Thoracic aorta (tissue), 2 donors: ENCODE measurements at regions not wholly inside any gene's neighbourhood (a gene's known extent, or its start where the extent isn't known, plus 50 kb on each side); places are given as distances from the start of the nearest gene placed in this dataset.
"Not testable (repeated sequence)": the region's sequence is repeated elsewhere in the genome, so short reads cannot be mapped to it uniquely, and the experiment has no call there.

ENCODE experiments used
- ATAC-seq: fragments of 150-250 bp; one replicate; pipeline ENCODE4 v1.8.0; 2017; ENCODE audit warnings: low read depth; ENCODE audit not compliant: insufficient number of reproducible peaks, low FRiP score
- DNase-seq: peaks from one replicate; pipeline ENCODE4 v3.0.0-alpha.2; 2020; ENCODE audit warnings: low spot score
- H3K27ac ChIP-seq, 2 donors: fragments of 200-600 bp; sonication (generic); 1 replicate in 1 of 2; 2 replicates in 1 of 2; pipeline ENCODE4 v1.5.1; 2016; ENCODE audit warnings: mild to moderate bottlenecking in 2 of 2, moderate library complexity in 2 of 2
- H3K27me3 ChIP-seq: fragments of 200-600 bp; sonication (generic); replicated peaks from 2 replicates; pipeline ENCODE4 v1.6.0; 2016; ENCODE audit warnings: mild to moderate bottlenecking; ENCODE audit not compliant: insufficient read depth
- H3K36me3 ChIP-seq: fragments of 200-600 bp; sonication (generic); one replicate; pipeline ENCODE4 v1.5.1; 2016
- H3K4me1 ChIP-seq, 2 donors: fragments of 200-600 bp; sonication (generic); 1 replicate in 1 of 2; 2 replicates in 1 of 2; pipeline versions ENCODE4 v1.5.1 to v1.6.0; 2016; ENCODE audit warnings: low read depth in 2 of 2, mild to moderate bottlenecking in 1 of 2; ENCODE audit not compliant: control insufficient read depth in 1 of 2
- H3K4me3 ChIP-seq: fragments of 200-600 bp; sonication (generic); 2 replicates; pipeline ENCODE4 v1.5.1; 2016; ENCODE audit warnings: mild to moderate bottlenecking
- H3K9me3 ChIP-seq: fragments of 200-600 bp; sonication (generic); 2 replicates; pipeline ENCODE4 v1.5.1; 2016
- CTCF ChIP-seq: fragments of 200-600 bp; sonication (generic); IDR thresholded peaks from one replicate; pipeline ENCODE4 v1.5.1; 2019; ENCODE audit warnings: antibody characterized with exemption

GRCh38 chr15:38017721-38018120, 83.3 kb downstream of the TMCO5A start:
- Histone ChIP-seq H3K27ac (no peak overlapping the region), H3K36me3 (no peaks in the 10 kb centered on the region), H3K4me3 (no peak overlapping the region), H3K9me3 (no peaks in the 10 kb centered on the region), H3K27me3 (no peaks in the 10 kb centered on the region), H3K4me1 (no peaks in the 10 kb centered on the region)
- no peak for DNase-seq
- TF ChIP-seq CTCF = no peak
- ATAC-seq = no peak

GRCh38 chr15:38019066-38019465, 84.6 kb downstream of the TMCO5A start:
- H3K4me3 ChIP-seq = no peak overlapping the region
- H3K27me3 ChIP-seq = no peaks in the 10 kb centered on the region
- TF ChIP-seq CTCF = no peak
- no peak overlapping the region for H3K27ac ChIP-seq
- H3K9me3 ChIP-seq = no peaks in the 10 kb centered on the region
- no peaks in the 10 kb centered on the region for H3K4me1 ChIP-seq
- ATAC-seq = no peak
- no peak for DNase-seq
- no peaks in the 10 kb centered on the region for H3K36me3 ChIP-seq

- H3K9me3 ChIP-seq = no peaks in the 10 kb centered on the region
- DNase-seq (no peak), ATAC-seq (no peak)
- no peaks in the 10 kb centered on the region for H3K4me1 ChIP-seq
- H3K36me3 ChIP-seq = no peaks in the 10 kb centered on the region
- no peak overlapping the region for H3K4me3 ChIP-seq
- no peak for TF ChIP-seq CTCF
- H3K27ac ChIP-seq = no peak overlapping the region
- H3K27me3 ChIP-seq = no peaks in the 10 kb centered on the region
Observed at GRCh38 chr15:38021259-38021658, 86.8 kb downstream of the TMCO5A start.

- ATAC-seq (no peak), DNase-seq (no peak)
- no peak overlapping the region for H3K4me3 ChIP-seq
Observed at GRCh38 chr15:38024293-38025091, 90.1 kb downstream of the TMCO5A start.

GRCh38 chr15:38025656-38026055, 91.2 kb downstream of the TMCO5A start:
- H3K36me3 ChIP-seq, H3K27me3 ChIP-seq, H3K9me3 ChIP-seq, H3K4me3 ChIP-seq, H3K4me1 ChIP-seq, DNase-seq, H3K27ac ChIP-seq, ATAC-seq: not testable (repeated sequence)

More at GRCh38 chr15:38024293-38025091, 90.1 kb downstream of the TMCO5A start:
- no peaks in the 10 kb centered on the region for H3K27me3 ChIP-seq
- H3K4me1 ChIP-seq = no peaks in the 10 kb centered on the region
- H3K9me3 ChIP-seq = no peaks in the 10 kb centered on the region
- H3K36me3 ChIP-seq = no peaks in the 10 kb centered on the region
- TF ChIP-seq CTCF = no peak
- no peak overlapping the region for H3K27ac ChIP-seq

GRCh38 chr15:38028869-38029268, 94.4 kb downstream of the TMCO5A start:
- TF ChIP-seq CTCF = no peak
- Histone ChIP-seq H3K36me3 (no peaks in the 10 kb centered on the region), H3K27me3 (no peaks in the 10 kb centered on the region), H3K9me3 (no peaks in the 10 kb centered on the region), H3K27ac (no peak overlapping the region), H3K4me3 (no peak overlapping the region), H3K4me1 (no peaks in the 10 kb centered on the region)
- DNase-seq = no peak
- no peak for ATAC-seq
